Immature natural killer cell (primary cell): ENCODE measurements at regions not wholly inside any gene's neighbourhood (a gene's known extent, or its start where the extent isn't known, plus 50 kb on each side); places are given as distances from the start of the nearest gene placed in this dataset.

ENCODE experiments used
- DNase-seq, 3 donors: peaks; one replicate each; pipeline ENCODE4 v3.0.0; 2022; ENCODE audit warnings: mixed read lengths in 1 of 3
- H3K27ac Mint-ChIP-seq, 6 donors: one replicate each; pipeline ENCODE4 v1.8.0; 2020; ENCODE audit warnings: mixed read lengths in 6 of 6, mild to moderate bottlenecking in 5 of 6, inconsistent platforms in 4 of 6, moderate library complexity in 3 of 6
- H3K27me3 Mint-ChIP-seq, 3 donors: one replicate each; pipeline ENCODE4 v1.8.0; 2020 to 2021; ENCODE audit warnings: low read depth in 3 of 3, mild to moderate bottlenecking in 3 of 3, mixed read lengths in 3 of 3, moderate library complexity in 3 of 3, inconsistent platforms in 1 of 3
- H3K36me3 Mint-ChIP-seq, 3 donors: one replicate each; pipeline ENCODE4 v1.8.0; 2020; ENCODE audit warnings: mixed read lengths in 3 of 3, inconsistent platforms in 2 of 3, mild to moderate bottlenecking in 2 of 3
- H3K4me1 Mint-ChIP-seq, 2 donors: one replicate each; pipeline ENCODE4 v1.8.0; 2020; ENCODE audit warnings: inconsistent platforms in 2 of 2, mild to moderate bottlenecking in 2 of 2, mixed read lengths in 2 of 2, moderate library complexity in 1 of 2
- H3K4me3 Mint-ChIP-seq, 5 donors: one replicate each; pipeline ENCODE4 v1.8.0; 2020; ENCODE audit warnings: mild to moderate bottlenecking in 5 of 5, mixed read lengths in 5 of 5, inconsistent platforms in 3 of 5, moderate library complexity in 3 of 5
- H3K9me3 Mint-ChIP-seq, 6 donors: one replicate each; pipeline ENCODE4 v1.8.0; 2020; ENCODE audit warnings: mild to moderate bottlenecking in 6 of 6, mixed read lengths in 6 of 6, inconsistent platforms in 4 of 6, moderate library complexity in 3 of 6

- DNase-seq: no peak
- Mint-ChIP-seq H3K9me3 (no peaks in the 10 kb centered on the region), H3K4me1 (no peaks in the 10 kb centered on the region), H3K27ac (no peak overlapping the region), H3K27me3 (peaks cover 6 to 15% (median 9%) of the 10 kb centered on the region in 3 donors), H3K4me3 (no peak overlapping the region), H3K36me3 (no peaks in the 10 kb centered on the region)
These were observed 137.2 kb downstream of the CYLD start for GRCh38 chr16:50878966-50879615.

GRCh38 chr16:50878536-50878935, 136.7 kb downstream of the CYLD start:
- H3K9me3 Mint-ChIP-seq: no peaks in the 10 kb centered on the region
- DNase-seq: no peak
- no peak overlapping the region for H3K4me3 Mint-ChIP-seq
- no peaks in the 10 kb centered on the region for H3K4me1 Mint-ChIP-seq
- no peak overlapping the region for H3K27ac Mint-ChIP-seq
- peaks cover 6 to 15% (median 10%) of the 10 kb centered on the region in 3 donors for H3K27me3 Mint-ChIP-seq
- no peaks in the 10 kb centered on the region for H3K36me3 Mint-ChIP-seq

- Mint-ChIP-seq H3K4me1 (no peaks in the 10 kb centered on the region), H3K9me3 (no peaks in the 10 kb centered on the region), H3K36me3 (no peaks in the 10 kb centered on the region), H3K4me3 (no peak overlapping the region), H3K27me3 (peaks cover 4 to 19% (median 12%) of the 10 kb centered on the region in 3 donors), H3K27ac (no peak overlapping the region)
- no peak for DNase-seq
These were observed 134.4 kb downstream of the CYLD start for GRCh38 chr16:50876263-50876662.

- Mint-ChIP-seq H3K4me1 (no peaks in the 10 kb centered on the region), H3K9me3 (no peaks in the 10 kb centered on the region), H3K27me3 (peaks cover 2 to 11% (median 2%) of the 10 kb centered on the region in 3 donors), H3K27ac (no peak overlapping the region), H3K36me3 (no peaks in the 10 kb centered on the region), H3K4me3 (no peak overlapping the region)
- no peak for DNase-seq
These were observed 126.7 kb downstream of the CYLD start for GRCh38 chr16:50868577-50868976.

GRCh38 chr16:50866806-50867205, 124.9 kb downstream of the CYLD start:
- Mint-ChIP-seq H3K36me3 (no peaks in the 10 kb centered on the region), H3K27me3 (peaks cover 0 to 13% (median 4%) of the 10 kb centered on the region in 3 donors), H3K4me3 (no peak overlapping the region), H3K9me3 (no peaks in the 10 kb centered on the region), H3K4me1 (no peaks in the 10 kb centered on the region), H3K27ac (no peak overlapping the region)
- DNase-seq: no peak

GRCh38 chr16:50864386-50864785, 122.5 kb downstream of the CYLD start:
- H3K4me3 Mint-ChIP-seq: no peak overlapping the region
- peaks cover 1 to 11% (median 4%) of the 10 kb centered on the region in 3 donors for H3K27me3 Mint-ChIP-seq
- no peaks in the 10 kb centered on the region for H3K36me3 Mint-ChIP-seq
- DNase-seq: no peak
- H3K4me1 Mint-ChIP-seq: no peaks in the 10 kb centered on the region
- peaks cover 0 to 2% (median 0%) of the 10 kb centered on the region in 6 donors for H3K9me3 Mint-ChIP-seq
- no peak overlapping the region for H3K27ac Mint-ChIP-seq

GRCh38 chr16:50863644-50864144, 121.8 kb downstream of the CYLD start:
- Mint-ChIP-seq H3K4me3 (no peak overlapping the region), H3K9me3 (peaks cover 0 to 2% (median 0%) of the 10 kb centered on the region in 6 donors), H3K27me3 (peaks cover 1 to 11% (median 4%) of the 10 kb centered on the region in 3 donors), H3K27ac (no peak overlapping the region), H3K4me1 (no peaks in the 10 kb centered on the region), H3K36me3 (no peaks in the 10 kb centered on the region)
- DNase-seq: no peak

GRCh38 chr16:50862818-50863643, 121.1 kb downstream of the CYLD start:
- peaks cover 0 to 2% (median 0%) of the 10 kb centered on the region in 6 donors for H3K9me3 Mint-ChIP-seq

GRCh38 chr16:50861970-50862411, 120.1 kb downstream of the CYLD start:
- DNase-seq: no peak
- Mint-ChIP-seq H3K27ac (no peak overlapping the region), H3K4me1 (no peaks in the 10 kb centered on the region), H3K36me3 (no peaks in the 10 kb centered on the region), H3K27me3 (peaks cover 3 to 8% (median 7%) of the 10 kb centered on the region in 3 donors), H3K4me3 (no peak overlapping the region), H3K9me3 (peaks cover 0 to 2% (median 0%) of the 10 kb centered on the region in 6 donors)

More at GRCh38 chr16:50862818-50863643, 121.1 kb downstream of the CYLD start:
- no peak for DNase-seq
- H3K36me3 Mint-ChIP-seq: no peaks in the 10 kb centered on the region
- H3K4me3 Mint-ChIP-seq: no peak overlapping the region
- no peaks in the 10 kb centered on the region for H3K4me1 Mint-ChIP-seq
- H3K27ac Mint-ChIP-seq: no peak overlapping the region
- H3K27me3 Mint-ChIP-seq: peaks cover 2 to 11% (median 5%) of the 10 kb centered on the region in 3 donors

GRCh38 chr16:50861451-50861850, 119.6 kb downstream of the CYLD start:
- H3K4me1 Mint-ChIP-seq: no peaks in the 10 kb centered on the region
- H3K27me3 Mint-ChIP-seq: peaks cover 3 to 8% (median 7%) of the 10 kb centered on the region in 3 donors
- H3K36me3 Mint-ChIP-seq: no peaks in the 10 kb centered on the region
- DNase-seq: no peak
- peaks cover 0 to 2% (median 0%) of the 10 kb centered on the region in 6 donors for H3K9me3 Mint-ChIP-seq
- H3K27ac Mint-ChIP-seq: no peak overlapping the region
- H3K4me3 Mint-ChIP-seq: no peak overlapping the region

- H3K36me3 Mint-ChIP-seq: no peaks in the 10 kb centered on the region
- H3K4me3 Mint-ChIP-seq: no peak overlapping the region
- no peaks in the 10 kb centered on the region for H3K4me1 Mint-ChIP-seq
- peaks cover 3 to 10% (median 7%) of the 10 kb centered on the region in 3 donors for H3K27me3 Mint-ChIP-seq
- peaks cover 0 to 2% (median 0%) of the 10 kb centered on the region in 6 donors for H3K9me3 Mint-ChIP-seq
- no peak for DNase-seq
- H3K27ac Mint-ChIP-seq: no peak overlapping the region
These were observed 117.9 kb downstream of the CYLD start for GRCh38 chr16:50859628-50860360.

GRCh38 chr16:50858877-50859627, 117.2 kb downstream of the CYLD start:
- Mint-ChIP-seq H3K36me3 (no peaks in the 10 kb centered on the region), H3K4me3 (no peak overlapping the region), H3K27me3 (peaks cover 3 to 12% (median 7%) of the 10 kb centered on the region in 3 donors), H3K27ac (no peak overlapping the region), H3K9me3 (peaks cover 0 to 2% (median 0%) of the 10 kb centered on the region in 6 donors), H3K4me1 (no peaks in the 10 kb centered on the region)
- DNase-seq: no peak

GRCh38 chr16:50858376-50858775, 116.5 kb downstream of the CYLD start:
- Mint-ChIP-seq H3K4me3 (no peak overlapping the region), H3K36me3 (no peaks in the 10 kb centered on the region)

More at GRCh38 chr16:50858376-50858775, 116.5 kb downstream of the CYLD start:
- Mint-ChIP-seq H3K27me3 (peaks cover 3 to 10% (median 6%) of the 10 kb centered on the region in 3 donors), H3K9me3 (peaks cover 0 to 2% (median 0%) of the 10 kb centered on the region in 6 donors), H3K4me1 (no peaks in the 10 kb centered on the region), H3K27ac (no peak overlapping the region)
- DNase-seq: no peak
